HepG2 (cell line): ENCODE measurements at regions not wholly inside any gene's neighbourhood (a gene's known extent, or its start where the extent isn't known, plus 50 kb on each side); places are given as distances from the start of the nearest gene placed in this dataset.

Experiments used
- ATAC-seq: fragments of 200-7000 bp; cut with Tn5 transposase; 3 replicates; pipeline ENCODE4 v1.9.1; 2020; ENCODE audit warnings: mild to moderate bottlenecking, moderate library complexity
- BruUV-seq: library from RNA; stranded (reverse); fragments of 400-500 nt; replicated peaks from 2 replicates; lab custom pipeline; 2021; lab: Mats Ljungman, UMichigan
- CTCF ChIA-PET: fragments of 300-600 bp; formaldehyde crosslinking; extraction: SDS; loops from one replicate; lab custom pipeline; 2021; ENCODE audit warnings: low total read pairs, inconsistent platforms, low intra/inter-chr PET ratio; lab: Yijun Ruan, JAX
- POLR2A ChIA-PET: fragments of 350-600 bp; sonication (Branson Sonifier 250); formaldehyde crosslinking; loops from one replicate; lab custom pipeline; 2020; ENCODE audit warnings: antibody characterized with exemption, inconsistent platforms; lab: Yijun Ruan, JAX
- DNase-seq: peaks from one replicate; pipeline ENCODE4 v3.0.0-alpha.2; 2015; ENCODE audit warnings: low spot score
- FAIRE-seq: peaks from 3 replicates; lab custom pipeline; 2011; peaks lifted over from hg19 to GRCh38; lab: Jason Lieb, UNC
- H2AFZ ChIP-seq: one replicate; pipeline ENCODE4 v1.6.1; 2011; ENCODE audit warnings: low read length, inconsistent platforms
- H3K27ac ChIP-seq: fragments of 300-600 bp; 3 replicates; pipeline ENCODE4 v1.8.0; 2011; ENCODE audit warnings: mixed run types, mild to moderate bottlenecking, mixed read lengths, low read length, inconsistent platforms; ENCODE audit not compliant: insufficient read depth; ENCODE audit errors: extremely low read length
- H3K27me3 ChIP-seq, 2 experiments: fragments of 200-600 bp in 1 of 2; 2 replicates in 1 of 2; 3 replicates in 1 of 2; pipeline versions ENCODE4 v1.6.0 to v1.8.0; 2011; ENCODE audit warnings: low read length in 2 of 2, mild to moderate bottlenecking in 2 of 2, moderate library complexity in 2 of 2, inconsistent platforms in 1 of 2; ENCODE audit not compliant: insufficient read depth in 2 of 2, control insufficient read depth in 1 of 2
- H3K36me3 ChIP-seq, 2 experiments: fragments of 200-600 bp in 1 of 2; replicated peaks in 1 of 2; 2 replicates in 1 of 2; 3 replicates in 1 of 2; pipeline versions ENCODE4 v1.5.1 to v1.8.0; 2011; ENCODE audit warnings: low read length in 2 of 2, inconsistent platforms in 1 of 2; ENCODE audit not compliant: insufficient read depth in 2 of 2, control insufficient read depth in 1 of 2
- H3K4me1 ChIP-seq: 2 replicates; pipeline ENCODE4 v1.5.1; 2012; ENCODE audit warnings: low read length, inconsistent platforms; ENCODE audit not compliant: insufficient read depth
- H3K4me2 ChIP-seq: 2 replicates; pipeline ENCODE4 v1.6.0; 2011; ENCODE audit warnings: low read depth, low read length, inconsistent platforms
- H3K4me3 ChIP-seq, 3 experiments: fragments of 200-600 bp in 1 of 3; sonication (generic), shearing (Covaris generic) in 1 of 3; replicated peaks in 1 of 3; 2 replicates each; pipeline ENCODE4 v1.5.1; 2011 to 2016; ENCODE audit warnings: low read length in 3 of 3, inconsistent platforms in 2 of 3, low read depth in 2 of 3, mild to moderate bottlenecking in 2 of 3, control low read depth in 1 of 3, mixed read lengths in 1 of 3; ENCODE audit not compliant: insufficient read depth in 1 of 3
- H3K79me2 ChIP-seq: one replicate; pipeline ENCODE4 v1.6.1; 2011; ENCODE audit warnings: low read length, inconsistent platforms; ENCODE audit not compliant: insufficient read depth
- H3K9ac ChIP-seq: 2 replicates; pipeline ENCODE4 v1.6.0; 2011; ENCODE audit warnings: mild to moderate bottlenecking, low read depth, low read length, inconsistent platforms; ENCODE audit not compliant: insufficient read depth
- H3K9me3 ChIP-seq: 2 replicates; pipeline ENCODE4 v1.5.1; 2012; ENCODE audit warnings: mild to moderate bottlenecking, low read length
- H4K20me1 ChIP-seq: 2 replicates; pipeline ENCODE4 v1.6.0; 2011; ENCODE audit warnings: inconsistent platforms, mild to moderate bottlenecking, low read length, moderate library complexity; ENCODE audit not compliant: insufficient read depth
- ATF5 ChIP-seq: sonication (generic); formaldehyde crosslinking; IDR thresholded peaks from 2 replicates; pipeline ENCODE4 v1.4.0; 2020; ENCODE audit warnings: mild to moderate bottlenecking, low read depth, missing genetic modification reagents
- ATM ChIP-seq: fragments of 450-650 bp; IDR thresholded peaks from 2 replicates; pipeline ENCODE4 v1.7.1; 2017; ENCODE audit warnings: mild to moderate bottlenecking, borderline replicate concordance
- BCL3 ChIP-seq: sonication (generic); formaldehyde crosslinking; IDR thresholded peaks from 2 replicates; pipeline ENCODE4 v1.5.1; 2020; ENCODE audit warnings: mild to moderate bottlenecking, missing genetic modification reagents, moderate library complexity
- DDIT3 ChIP-seq: sonication (generic); formaldehyde crosslinking; IDR thresholded peaks from 2 replicates; pipeline ENCODE4 v1.4.0; 2020; ENCODE audit warnings: mild to moderate bottlenecking, missing genetic modification reagents
- HDAC1 ChIP-seq: sonication (generic); formaldehyde crosslinking; IDR thresholded peaks from 2 replicates; pipeline ENCODE4 v1.5.1; 2020; ENCODE audit warnings: mild to moderate bottlenecking, missing genetic modification reagents
- HMGA1 ChIP-seq: sonication (generic); formaldehyde crosslinking; conservative IDR thresholded peaks from 2 replicates; pipeline ENCODE4 v1.4.0; 2020; ENCODE audit warnings: missing genetic modification reagents
- KDM6A ChIP-seq: IDR thresholded peaks from 2 replicates; pipeline ENCODE4 v1.6.1; 2016; ENCODE audit warnings: low read depth
- KLF16 ChIP-seq, 2 experiments: sonication (generic) in 1 of 2; formaldehyde crosslinking in 1 of 2; IDR thresholded peaks; 2 replicates each; pipeline versions ENCODE4 v1.6.1 to v1.8.0; 2016 to 2023; ENCODE audit warnings: missing genetic modification reagents in 2 of 2, missing compliant biosample characterization in 1 of 2
- MEF2D ChIP-seq: sonication (generic); formaldehyde crosslinking; IDR thresholded peaks from 2 replicates; pipeline ENCODE4 v1.5.1; 2020; ENCODE audit warnings: mild to moderate bottlenecking, missing genetic modification reagents
- PBX3 ChIP-seq: sonication (generic); formaldehyde crosslinking; IDR thresholded peaks from 2 replicates; pipeline ENCODE4 v1.8.1; 2023; ENCODE audit warnings: missing genetic modification reagents, inconsistent platforms, borderline replicate concordance
- PRPF4 ChIP-seq: fragments of 200-400 bp; formaldehyde crosslinking; IDR thresholded peaks from 2 replicates; pipeline ENCODE4 v1.6.1; 2016; ENCODE audit warnings: low read length, low read depth; ENCODE audit not compliant: poor library complexity, severe bottlenecking
- SIX4 ChIP-seq: sonication (generic); formaldehyde crosslinking; IDR thresholded peaks from 2 replicates; pipeline ENCODE4 v1.4.0; 2020; ENCODE audit warnings: missing genetic modification reagents
- SRY ChIP-seq: sonication (generic); formaldehyde crosslinking; IDR thresholded peaks from 2 replicates; pipeline ENCODE4 v1.8.0; 2022; ENCODE audit warnings: mild to moderate bottlenecking, missing genetic modification reagents
- ZFY ChIP-seq: sonication (generic); formaldehyde crosslinking; IDR thresholded peaks from 2 replicates; pipeline ENCODE4 v1.4.0; 2020; ENCODE audit warnings: missing genetic modification reagents
- ZIK1 ChIP-seq: sonication (generic); formaldehyde crosslinking; IDR thresholded peaks from 2 replicates; pipeline ENCODE4 v1.5.0; 2020; ENCODE audit warnings: mild to moderate bottlenecking, low read depth, missing genetic modification reagents, borderline replicate concordance
- ZNF207 ChIP-seq: fragments of 450-650 bp; IDR thresholded peaks from 2 replicates; pipeline ENCODE4 v1.6.1; 2016; ENCODE audit warnings: antibody characterized with exemption, borderline replicate concordance
- ZNF343 ChIP-seq: sonication (generic); formaldehyde crosslinking; IDR thresholded peaks from 2 replicates; pipeline ENCODE4 v1.4.0; 2020; ENCODE audit warnings: mild to moderate bottlenecking, missing genetic modification reagents
- ZNF562 ChIP-seq: sonication (generic); formaldehyde crosslinking; IDR thresholded peaks from 2 replicates; pipeline ENCODE4 v1.8.0; 2022; ENCODE audit warnings: missing genetic modification reagents, borderline replicate concordance
- ZNF749 ChIP-seq: sonication (generic); formaldehyde crosslinking; IDR thresholded peaks from 2 replicates; pipeline ENCODE4 v1.8.0; 2022; ENCODE audit warnings: mild to moderate bottlenecking, missing genetic modification reagents, moderate library complexity, borderline replicate concordance
- ZNF839 ChIP-seq: sonication (generic); formaldehyde crosslinking; IDR thresholded peaks from 2 replicates; pipeline ENCODE4 v1.4.0; 2020; ENCODE audit warnings: missing genetic modification reagents, mild to moderate bottlenecking, borderline replicate concordance
- WGBS: methylation state at CpG from one replicate; pipeline ENCODE4 v1.1.6; 2017; ENCODE audit warnings: low lambda C conversion rate; 5-methylcytosine and 5-hydroxymethylcytosine counted together
- in situ Hi-C: cut with HindIII; loops from 2 replicates; pipeline ENCODE4 v1.10.0; 2017; ENCODE audit warnings: low pct_unique_long_range_greater_than_20kb; ENCODE audit not compliant: extremely low pct_ligation_motif_present
- intact Hi-C: fragments of 100-400 bp; cut with micrococcal nuclease; formaldehyde crosslinking; loops from one replicate; pipeline ENCODE4 v1.10.0; 2022; ENCODE audit not compliant: unreplicated experiment

GRCh38 chr1:245070836-245071615 is 83.8 kb upstream of the KIF26B start:
- no peaks in the 10 kb centered on the region for H3K9me3 ChIP-seq
- no peak for ATAC-seq
- no peak for FAIRE-seq
- H4K20me1 ChIP-seq: no peaks in the 10 kb centered on the region
- H3K27ac ChIP-seq: no peak overlapping the region
- H3K79me2 ChIP-seq: no peaks in the 10 kb centered on the region
- CTCF ChIA-PET: no interaction called here
- in situ Hi-C loops: loop anchor here (10.0 kb wide), 2 partner anchors 204 to 934 kb away; no protein-coding TSS in a partner anchor
- no peak overlapping the region for H3K9ac ChIP-seq
- H3K4me1 ChIP-seq: no peaks in the 10 kb centered on the region
- H2AFZ ChIP-seq: no peak overlapping the region
- TF ChIP-seq PBX3 (CRISPR knock-in tag): no peak
- no peak for TF ChIP-seq ZNF562
- no peak for TF ChIP-seq ZNF749 (CRISPR knock-in tag)
- no peak for TF ChIP-seq ZIK1 (CRISPR knock-in tag)
- no peak for TF ChIP-seq MEF2D
- no peak for TF ChIP-seq HMGA1 (CRISPR knock-in tag)
- no peak for TF ChIP-seq PRPF4
- no peak for TF ChIP-seq ATF5 (CRISPR knock-in tag)
- TF ChIP-seq ZNF343: no peak
- TF ChIP-seq ATM: no peak
- TF ChIP-seq ZNF207: no peak
- no peak for TF ChIP-seq BCL3 (CRISPR knock-in tag)
- no peak for TF ChIP-seq ZFY (CRISPR knock-in tag)
- TF ChIP-seq KDM6A: no peak
- no peak for TF ChIP-seq DDIT3
- TF ChIP-seq SIX4 (CRISPR knock-in tag): no peak
- no peak for TF ChIP-seq ZNF839 (CRISPR knock-in tag)
- TF ChIP-seq HDAC1 (CRISPR knock-in tag): no peak
- TF ChIP-seq SRY (CRISPR knock-in tag): no peak
- TF ChIP-seq KLF16 (CRISPR knock-in tag; IDR thresholded peaks at IDR 0.05): no peak
- TF ChIP-seq, all 625 proteins: peak for 0
- POLR2A ChIA-PET: no interaction called here
- no peak for DNase-seq
- 92% methylated on average over 10 of the region's 10 CpGs for WGBS
- no TSS peak for BruUV-seq
- Histone ChIP-seq H3K4me3 (no peak overlapping the region), H3K4me2 (no peak overlapping the region), H3K36me3 (no peaks in the 10 kb centered on the region), H3K27me3 (no peaks in the 10 kb centered on the region)
- intact Hi-C loops: no loop called here
